HEK293 (cell line): ENCODE measurements at regions not wholly inside any gene's neighbourhood (a gene's known extent, or its start where the extent isn't known, plus 50 kb on each side); places are given as distances from the start of the nearest gene placed in this dataset.

Source experiments
- CTCF ChIA-PET: fragments of 350-600 bp; formaldehyde crosslinking; extraction: SDS; loops from one replicate; lab custom pipeline; 2021; ENCODE audit warnings: antibody characterized with exemption; lab: Yijun Ruan, JAX
- POLR2A ChIA-PET: fragments of 300-600 bp; formaldehyde crosslinking; extraction: SDS; loops from one replicate; lab custom pipeline; 2020; ENCODE audit warnings: antibody characterized with exemption, inconsistent platforms; lab: Yijun Ruan, JAX
- H3K27ac ChIP-seq: fragments of 200-500 bp; sonication (Bioruptor generic); 2 replicates; pipeline ENCODE4 v1.5.1; 2014; ENCODE audit warnings: low read depth, low read length, control low read depth, inconsistent platforms; ENCODE audit errors: extremely low read depth
- H3K36me3 ChIP-seq, 2 experiments: fragments of 200-500 bp in 1 of 2; sonication (Bioruptor generic) in 1 of 2; 1 replicate in 1 of 2; 2 replicates in 1 of 2; pipeline ENCODE4 v1.5.1; 2014 to 2017; ENCODE audit warnings: inconsistent platforms in 2 of 2, low read length in 2 of 2; ENCODE audit not compliant: control insufficient read depth in 2 of 2, insufficient read depth in 1 of 2
- H3K4me1 ChIP-seq: fragments of 200-500 bp; sonication (Bioruptor generic); 2 replicates; pipeline ENCODE4 v1.5.1; 2014; ENCODE audit warnings: mild to moderate bottlenecking, low read length, inconsistent platforms; ENCODE audit not compliant: control insufficient read depth, insufficient read depth
- H3K4me3 ChIP-seq: 2 replicates; pipeline ENCODE4 v1.5.1; 2011; ENCODE audit warnings: low read depth, mild to moderate bottlenecking, control low read depth, low read length, moderate library complexity
- H3K9me3 ChIP-seq: fragments of 200-500 bp; sonication (Bioruptor generic); 2 replicates; pipeline ENCODE4 v1.5.1; 2014; ENCODE audit warnings: low read depth, low read length, inconsistent platforms; ENCODE audit not compliant: control insufficient read depth, insufficient read depth
- ATF2 ChIP-seq: fragments of 450-650 bp; formaldehyde crosslinking; IDR thresholded peaks from 2 replicates; pipeline ENCODE4 v1.5.1; 2016; ENCODE audit warnings: missing biosample characterization, missing genetic modification characterization, low read depth
- HOXA7 ChIP-seq: sonication (generic); formaldehyde crosslinking; IDR thresholded peaks from 2 replicates; pipeline ENCODE4 v1.8.1; 2022; ENCODE audit warnings: missing genetic modification reagents, borderline replicate concordance
- KLF7 ChIP-seq: fragments of 450-650 bp; formaldehyde crosslinking; IDR thresholded peaks from 2 replicates; pipeline ENCODE4 v1.5.1; 2016; ENCODE audit warnings: missing biosample characterization, missing genetic modification characterization, borderline replicate concordance
- PRDM1 ChIP-seq: fragments of 450-650 bp; formaldehyde crosslinking; IDR thresholded peaks from 2 replicates; pipeline ENCODE4; 2016; ENCODE audit warnings: missing biosample characterization, missing genetic modification characterization
- PRDM2 ChIP-seq: fragments of 450-650 bp; formaldehyde crosslinking; IDR thresholded peaks from 2 replicates; pipeline ENCODE4 v1.5.1; 2016; ENCODE audit warnings: missing biosample characterization, missing genetic modification characterization, borderline replicate concordance
- ZNF132 ChIP-seq: fragments of 450-650 bp; formaldehyde crosslinking; IDR thresholded peaks from 2 replicates; pipeline ENCODE4 v1.5.1; 2017; ENCODE audit warnings: missing biosample characterization, missing genetic modification characterization, borderline replicate concordance
- ZNF169 ChIP-seq: fragments of 450-650 bp; formaldehyde crosslinking; IDR thresholded peaks from 2 replicates; pipeline ENCODE4 v1.5.1; 2016; ENCODE audit warnings: missing biosample characterization, missing genetic modification characterization
- ZNF2 ChIP-seq: fragments of 450-650 bp; formaldehyde crosslinking; IDR thresholded peaks from 2 replicates; pipeline ENCODE4 v1.5.1; 2016; ENCODE audit warnings: missing biosample characterization, missing genetic modification characterization
- ZNF202 ChIP-seq: fragments of 450-650 bp; formaldehyde crosslinking; IDR thresholded peaks from 2 replicates; pipeline ENCODE4 v1.5.1; 2016; ENCODE audit warnings: missing biosample characterization, missing genetic modification characterization, borderline replicate concordance
- ZNF426 ChIP-seq: fragments of 450-650 bp; formaldehyde crosslinking; IDR thresholded peaks from 2 replicates; pipeline ENCODE4 v1.5.1; 2017; ENCODE audit warnings: missing biosample characterization, missing genetic modification characterization, mild to moderate bottlenecking, inconsistent platforms, moderate library complexity
- ZNF473 ChIP-seq: fragments of 450-650 bp; formaldehyde crosslinking; IDR thresholded peaks from 2 replicates; pipeline ENCODE4 v1.5.1; 2017; ENCODE audit warnings: missing biosample characterization, missing genetic modification characterization
- ZNF510 ChIP-seq: fragments of 450-650 bp; formaldehyde crosslinking; IDR thresholded peaks from 2 replicates; pipeline ENCODE4 v1.5.1; 2018; ENCODE audit warnings: mild to moderate bottlenecking, missing genetic modification characterization, missing biosample characterization; ENCODE audit not compliant: insufficient replicate concordance
- ZNF548 ChIP-seq: fragments of 450-650 bp; formaldehyde crosslinking; IDR thresholded peaks from 2 replicates; pipeline ENCODE4 v1.5.1; 2016; ENCODE audit warnings: missing biosample characterization, missing genetic modification characterization
- ZNF600 ChIP-seq: fragments of 450-650 bp; formaldehyde crosslinking; IDR thresholded peaks from 2 replicates; pipeline ENCODE4 v1.5.1; 2016; ENCODE audit warnings: missing biosample characterization, missing genetic modification characterization
- ZSCAN30 ChIP-seq: fragments of 450-650 bp; IDR thresholded peaks from 2 replicates; pipeline ENCODE4 v1.5.1; 2018; ENCODE audit warnings: missing biosample characterization, mild to moderate bottlenecking, missing genetic modification characterization, moderate library complexity
- TF ChIP-seq, protein P1 (sequence below): fragments of 450-650 bp; formaldehyde crosslinking; IDR thresholded peaks from 2 replicates; pipeline ENCODE4 v1.5.1; 2017; ENCODE audit warnings: missing biosample characterization, missing genetic modification characterization
- TF ChIP-seq, protein P2 (sequence below): fragments of 450-650 bp; formaldehyde crosslinking; IDR thresholded peaks from 2 replicates; pipeline ENCODE4; 2016; ENCODE audit warnings: missing biosample characterization, missing genetic modification characterization
- TF ChIP-seq, protein P3 (sequence below): fragments of 450-650 bp; formaldehyde crosslinking; IDR thresholded peaks from 2 replicates; pipeline ENCODE4 v1.5.1; 2017; ENCODE audit warnings: missing biosample characterization, missing genetic modification characterization
- TF ChIP-seq, protein P4 (sequence below): fragments of 450-650 bp; formaldehyde crosslinking; IDR thresholded peaks from 2 replicates; pipeline ENCODE4 v1.5.1; 2016; ENCODE audit warnings: missing biosample characterization, missing genetic modification characterization

- ChIA-PET CTCF (no interaction called here), POLR2A (no interaction called here)
- TF ChIP-seq ZNF132 (no peak), ZNF473 (tag by site-specific recombination) (no peak), ZNF169 (tag by site-specific recombination) (no peak), ZNF548 (tag by site-specific recombination) (no peak), PRDM1 (tag by site-specific recombination) (no peak), ZSCAN30 (tag by site-specific recombination) (no peak), KLF7 (tag by site-specific recombination) (no peak), ZNF2 (tag by site-specific recombination) (no peak), ZNF426 (tag by site-specific recombination) (no peak), ZNF600 (tag by site-specific recombination) (no peak)
- TF ChIP-seq, protein P1, sequence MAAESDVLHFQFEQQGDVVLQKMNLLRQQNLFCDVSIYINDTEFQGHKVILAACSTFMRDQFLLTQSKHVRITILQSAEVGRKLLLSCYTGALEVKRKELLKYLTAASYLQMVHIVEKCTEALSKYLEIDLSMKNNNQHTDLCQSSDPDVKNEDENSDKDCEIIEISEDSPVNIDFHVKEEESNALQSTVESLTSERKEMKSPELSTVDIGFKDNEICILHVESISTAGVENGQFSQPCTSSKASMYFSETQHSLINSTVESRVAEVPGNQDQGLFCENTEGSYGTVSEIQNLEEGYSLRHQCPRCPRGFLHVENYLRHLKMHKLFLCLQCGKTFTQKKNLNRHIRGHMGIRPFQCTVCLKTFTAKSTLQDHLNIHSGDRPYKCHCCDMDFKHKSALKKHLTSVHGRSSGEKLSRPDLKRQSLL (tag by site-specific recombination): no peak
- TF ChIP-seq, protein P2, sequence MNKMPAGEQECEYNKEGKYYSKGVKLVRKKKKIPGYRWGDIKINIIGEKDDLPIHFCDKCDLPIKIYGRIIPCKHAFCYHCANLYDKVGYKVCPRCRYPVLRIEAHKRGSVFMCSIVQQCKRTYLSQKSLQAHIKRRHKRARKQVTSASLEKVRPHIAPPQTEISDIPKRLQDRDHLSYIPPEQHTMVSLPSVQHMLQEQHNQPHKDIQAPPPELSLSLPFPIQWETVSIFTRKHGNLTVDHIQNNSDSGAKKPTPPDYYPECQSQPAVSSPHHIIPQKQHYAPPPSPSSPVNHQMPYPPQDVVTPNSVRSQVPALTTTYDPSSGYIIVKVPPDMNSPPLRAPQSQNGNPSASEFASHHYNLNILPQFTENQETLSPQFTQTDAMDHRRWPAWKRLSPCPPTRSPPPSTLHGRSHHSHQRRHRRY (tag by site-specific recombination): no peak
- TF ChIP-seq, protein P3, sequence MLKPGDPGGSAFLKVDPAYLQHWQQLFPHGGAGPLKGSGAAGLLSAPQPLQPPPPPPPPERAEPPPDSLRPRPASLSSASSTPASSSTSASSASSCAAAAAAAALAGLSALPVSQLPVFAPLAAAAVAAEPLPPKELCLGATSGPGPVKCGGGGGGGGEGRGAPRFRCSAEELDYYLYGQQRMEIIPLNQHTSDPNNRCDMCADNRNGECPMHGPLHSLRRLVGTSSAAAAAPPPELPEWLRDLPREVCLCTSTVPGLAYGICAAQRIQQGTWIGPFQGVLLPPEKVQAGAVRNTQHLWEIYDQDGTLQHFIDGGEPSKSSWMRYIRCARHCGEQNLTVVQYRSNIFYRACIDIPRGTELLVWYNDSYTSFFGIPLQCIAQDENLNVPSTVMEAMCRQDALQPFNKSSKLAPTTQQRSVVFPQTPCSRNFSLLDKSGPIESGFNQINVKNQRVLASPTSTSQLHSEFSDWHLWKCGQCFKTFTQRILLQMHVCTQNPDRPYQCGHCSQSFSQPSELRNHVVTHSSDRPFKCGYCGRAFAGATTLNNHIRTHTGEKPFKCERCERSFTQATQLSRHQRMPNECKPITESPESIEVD (tag by site-specific recombination): no peak
- TF ChIP-seq, protein P4, sequence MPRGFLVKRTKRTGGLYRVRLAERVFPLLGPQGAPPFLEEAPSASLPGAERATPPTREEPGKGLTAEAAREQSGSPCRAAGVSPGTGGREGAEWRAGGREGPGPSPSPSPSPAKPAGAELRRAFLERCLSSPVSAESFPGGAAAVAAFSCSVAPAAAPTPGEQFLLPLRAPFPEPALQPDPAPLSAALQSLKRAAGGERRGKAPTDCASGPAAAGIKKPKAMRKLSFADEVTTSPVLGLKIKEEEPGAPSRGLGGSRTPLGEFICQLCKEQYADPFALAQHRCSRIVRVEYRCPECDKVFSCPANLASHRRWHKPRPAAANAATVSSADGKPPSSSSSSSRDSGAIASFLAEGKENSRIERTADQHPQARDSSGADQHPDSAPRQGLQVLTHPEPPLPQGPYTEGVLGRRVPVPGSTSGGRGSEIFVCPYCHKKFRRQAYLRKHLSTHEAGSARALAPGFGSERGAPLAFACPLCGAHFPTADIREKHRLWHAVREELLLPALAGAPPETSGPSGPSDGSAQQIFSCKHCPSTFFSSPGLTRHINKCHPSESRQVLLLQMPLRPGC: no peak
- no peaks in the 10 kb centered on the region for H3K9me3 ChIP-seq
- H3K36me3 ChIP-seq: no peaks in the 10 kb centered on the region
- no peaks in the 10 kb centered on the region for H3K4me1 ChIP-seq
- no peak overlapping the region for H3K27ac ChIP-seq
- no peak overlapping the region for H3K4me3 ChIP-seq
Observed at GRCh38 chr21:41668686-41669532, 97.9 kb downstream of the RIPK4 start.

DNA sequence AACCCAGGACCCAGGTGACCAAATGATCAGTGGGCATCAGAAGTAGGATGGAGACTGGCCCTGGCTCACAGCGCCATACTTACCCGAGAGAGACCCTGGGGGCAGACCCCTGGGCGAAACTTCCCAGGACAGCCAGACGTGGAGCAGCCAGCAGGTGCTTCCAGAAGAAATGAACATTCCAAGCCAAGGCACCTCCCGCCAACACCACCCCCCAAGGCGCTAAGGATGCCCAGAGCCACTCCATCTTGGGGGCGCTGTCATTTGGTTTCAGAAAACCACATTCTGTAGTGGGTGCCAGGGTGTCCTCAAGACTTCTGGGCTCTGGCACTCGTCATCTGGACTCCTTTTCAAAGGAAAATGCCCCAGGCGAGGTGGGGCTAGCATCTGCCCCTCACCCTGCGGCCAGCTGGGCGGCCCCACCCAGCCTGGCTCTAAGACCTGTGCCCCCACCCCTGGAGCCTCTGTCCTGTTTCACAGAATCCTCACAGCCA is 98.8 kb downstream of the RIPK4 start:
- H3K9me3 ChIP-seq: no peaks in the 10 kb centered on the region
- CTCF ChIA-PET: no interaction called here
- POLR2A ChIA-PET: no interaction called here
- H3K36me3 ChIP-seq: no peaks in the 10 kb centered on the region
- no peaks in the 10 kb centered on the region for H3K4me1 ChIP-seq
- H3K4me3 ChIP-seq: no peak overlapping the region
- no peak overlapping the region for H3K27ac ChIP-seq
- no peak for TF ChIP-seq PRDM2 (tag by site-specific recombination)
- TF ChIP-seq ZNF510: no peak
- TF ChIP-seq ATF2 (tag by site-specific recombination): no peak
- no peak for TF ChIP-seq HOXA7 (CRISPR knock-in tag)
- no peak for TF ChIP-seq ZNF202
